Embryonic facial prominence (tissue), 1 donor: ENCODE measurements at regions not wholly inside any gene's neighbourhood (a gene's known extent, or its start where the extent isn't known, plus 50 kb on each side); places are given as distances from the start of the nearest gene placed in this dataset.
"Not testable (repeated sequence)": the region's sequence is repeated elsewhere in the genome, so short reads cannot be mapped to it uniquely, and the experiment has no call there.

Source experiments
- DNase-seq: peaks from one replicate; pipeline ENCODE4 v3.0.0-alpha.2; 2016; ENCODE audit errors: extremely low spot score

DNA sequence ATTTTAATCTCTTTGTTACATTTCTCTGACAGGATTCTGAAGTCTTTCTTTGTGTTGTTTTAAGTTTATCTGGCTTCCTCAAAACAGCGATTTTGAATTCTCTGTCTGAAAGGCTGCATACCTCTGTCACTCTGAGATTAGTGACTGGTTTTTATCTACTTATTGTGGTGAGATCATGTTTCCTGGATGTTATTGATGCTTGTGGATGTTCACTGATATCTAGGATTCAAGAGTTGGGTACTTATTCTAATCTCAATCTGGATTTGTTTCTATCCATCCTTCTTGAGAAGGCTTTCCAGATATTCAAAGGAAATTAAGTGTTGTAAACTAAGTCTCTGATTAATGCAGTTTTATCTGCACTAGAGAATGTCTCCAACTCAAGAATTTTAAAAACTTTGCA lies 1076.1 kb upstream of the ADGRB3 start:
- no peak for DNase-seq

DNA sequence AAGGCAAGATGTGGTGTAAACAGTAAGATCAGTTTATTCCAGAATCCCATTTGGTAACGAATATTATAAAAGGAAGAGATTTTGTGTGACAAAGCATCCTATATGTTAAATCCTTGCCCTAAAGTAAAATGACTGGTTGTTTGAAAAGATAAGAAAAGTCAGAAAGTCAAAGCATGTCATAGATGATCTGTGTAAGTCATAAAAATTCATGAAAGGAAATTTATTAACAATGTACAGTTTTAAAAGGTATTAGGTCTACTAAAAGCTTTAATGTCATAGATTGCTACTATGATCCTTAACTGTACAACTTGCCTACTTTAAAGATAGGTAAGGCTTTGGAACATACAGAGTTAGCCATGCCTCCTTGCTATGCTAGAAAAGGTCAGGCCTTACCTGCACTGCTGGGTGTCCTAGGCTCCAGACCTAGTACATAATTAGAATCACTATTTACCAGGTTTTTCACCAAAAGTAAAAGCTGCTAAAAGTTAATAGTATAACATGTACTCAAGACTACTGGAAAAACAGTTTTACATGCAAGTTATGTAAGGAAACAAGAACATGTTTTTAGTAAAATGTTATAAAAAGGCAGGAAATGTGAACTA lies 1090.1 kb upstream of the ADGRB3 start:
- no peak for DNase-seq

- no peak for DNase-seq
Observed at GRCh38 chr6:67541586-67541985, 1093.5 kb upstream of the ADGRB3 start.

DNA sequence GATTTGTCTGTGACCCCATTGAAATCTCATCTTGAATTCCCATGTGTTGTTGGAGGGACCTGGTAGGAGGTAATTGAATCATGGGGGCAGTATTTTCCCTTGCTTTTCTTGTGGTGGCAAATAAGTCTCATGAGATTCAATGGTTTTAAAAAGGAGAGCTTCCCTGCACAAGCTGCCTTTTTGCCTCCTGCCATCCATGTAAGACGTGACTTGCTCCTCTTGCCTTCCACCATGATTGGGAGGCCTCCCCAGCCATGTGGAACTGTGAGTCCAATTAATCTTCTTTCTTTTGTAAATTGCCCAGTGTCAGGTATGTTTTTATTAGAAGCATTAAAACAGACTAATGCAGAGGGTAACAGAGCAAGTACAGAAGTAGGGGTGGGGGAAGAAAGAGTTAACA lies 1097.0 kb upstream of the ADGRB3 start:
- DNase-seq = no peak

- DNase-seq = no peak
Observed at GRCh38 chr6:67535946-67536345, 1099.1 kb upstream of the ADGRB3 start.

DNA sequence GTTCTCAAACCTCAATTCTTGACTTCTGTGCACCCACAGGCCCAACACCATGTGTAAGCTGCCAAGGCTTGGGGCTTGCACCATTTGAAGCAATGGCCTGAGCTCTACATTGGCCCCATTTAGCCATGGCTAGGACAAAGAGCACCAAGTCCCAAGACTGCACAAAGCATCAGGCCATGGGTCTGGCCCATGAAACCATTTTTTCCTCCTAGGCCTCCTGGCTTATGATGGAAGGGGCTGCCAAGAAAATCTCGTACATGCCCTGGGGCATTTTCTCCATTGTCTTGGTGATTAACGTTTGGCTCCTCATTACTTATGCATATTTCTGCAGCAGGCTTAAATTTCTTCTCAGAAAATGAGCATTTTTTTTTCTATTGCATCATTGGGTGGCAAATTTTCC lies 1128.7 kb upstream of the ADGRB3 start:
- DNase-seq = no peak

DNA sequence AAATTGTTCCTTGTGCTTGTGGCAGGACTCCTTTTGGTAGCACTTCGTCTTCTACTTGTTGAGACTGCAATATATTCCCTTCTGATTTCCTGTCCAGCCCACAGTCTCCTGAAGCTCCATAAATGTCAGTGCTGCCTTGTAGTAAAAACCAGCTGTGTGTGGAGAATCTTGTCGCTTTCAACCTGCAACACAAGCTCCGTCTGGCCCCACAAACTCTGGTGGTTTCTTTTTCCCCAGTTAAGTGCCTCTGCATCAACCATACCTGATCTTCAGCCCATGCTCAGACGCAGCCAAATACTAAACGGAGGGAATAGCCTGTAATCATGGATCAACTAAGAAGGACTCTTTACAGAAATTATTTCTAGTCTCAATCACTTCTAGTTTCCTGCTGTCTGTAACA lies 1133.3 kb upstream of the ADGRB3 start:
- no peak for DNase-seq

DNA sequence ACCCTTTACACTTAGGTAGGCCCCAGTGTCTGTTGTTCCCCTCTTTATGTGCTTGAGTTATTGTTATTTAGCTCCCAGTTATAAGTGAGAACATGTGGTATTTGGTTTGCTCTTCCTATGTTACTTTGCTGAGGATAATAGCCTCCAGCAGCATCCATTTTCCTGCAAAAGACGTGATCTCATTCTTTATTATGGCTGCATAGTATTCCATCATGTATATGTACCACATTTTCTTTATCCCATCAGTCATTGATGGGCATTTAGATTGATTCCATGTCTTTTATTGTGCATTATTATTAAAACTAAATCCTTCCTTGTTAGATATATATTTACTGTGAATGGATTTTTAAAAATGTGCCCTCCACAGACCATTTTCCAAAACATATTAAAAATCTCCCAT lies 1137.3 kb upstream of the ADGRB3 start:
- DNase-seq = no peak

DNA sequence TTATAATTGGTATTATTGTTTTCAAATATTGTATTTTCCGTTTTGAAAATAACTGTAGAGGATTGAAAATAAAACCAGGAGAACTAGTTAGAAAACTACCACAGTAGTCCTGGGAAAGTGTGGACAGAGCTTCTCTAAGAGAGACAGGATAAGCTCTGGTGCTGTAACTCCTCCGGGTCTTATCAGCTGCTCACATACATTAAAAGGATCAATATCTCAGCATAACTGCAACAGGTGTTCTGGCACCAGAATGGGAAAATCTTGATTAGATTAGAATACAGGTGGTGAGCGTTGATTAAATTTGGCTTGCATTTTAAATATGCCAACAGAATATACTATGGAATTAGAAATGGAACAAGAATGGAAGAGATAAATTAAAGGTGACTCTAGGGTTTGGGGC lies 1138.9 kb upstream of the ADGRB3 start:
- no peak for DNase-seq

GRCh38 chr6:67493682-67494081 lies 1141.4 kb upstream of the ADGRB3 start:
- DNase-seq = no peak

- DNase-seq = no peak
Observed at GRCh38 chr6:67475700-67476099, 1159.4 kb upstream of the ADGRB3 start.

- no peak for DNase-seq
Observed at GRCh38 chr6:67467341-67467740, 1167.7 kb upstream of the ADGRB3 start.

- DNase-seq = not testable (repeated sequence)
Observed at GRCh38 chr6:67462725-67463124, 1172.4 kb upstream of the ADGRB3 start.

DNA sequence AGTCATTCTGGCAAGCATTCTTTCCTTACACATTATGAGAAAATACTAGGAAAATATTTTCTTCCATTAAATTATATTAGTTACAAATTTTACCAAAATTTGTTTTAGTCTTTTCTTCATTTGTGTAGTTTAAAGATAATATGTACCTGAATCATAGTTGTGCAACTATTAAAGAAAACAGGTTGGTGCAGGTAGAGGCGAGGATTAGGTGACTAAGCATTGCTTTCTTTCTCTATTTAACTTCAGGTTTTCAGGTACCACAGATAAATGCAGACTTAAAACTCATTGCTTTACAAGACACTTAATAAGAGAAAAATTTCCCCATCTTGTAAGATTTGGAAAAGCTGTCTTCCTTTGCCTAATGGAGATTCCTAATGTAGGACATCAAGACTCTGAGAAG lies 1175.5 kb upstream of the ADGRB3 start:
- DNase-seq = no peak

GRCh38 chr6:67458265-67458664 lies 1176.8 kb upstream of the ADGRB3 start:
- no peak for DNase-seq

DNA sequence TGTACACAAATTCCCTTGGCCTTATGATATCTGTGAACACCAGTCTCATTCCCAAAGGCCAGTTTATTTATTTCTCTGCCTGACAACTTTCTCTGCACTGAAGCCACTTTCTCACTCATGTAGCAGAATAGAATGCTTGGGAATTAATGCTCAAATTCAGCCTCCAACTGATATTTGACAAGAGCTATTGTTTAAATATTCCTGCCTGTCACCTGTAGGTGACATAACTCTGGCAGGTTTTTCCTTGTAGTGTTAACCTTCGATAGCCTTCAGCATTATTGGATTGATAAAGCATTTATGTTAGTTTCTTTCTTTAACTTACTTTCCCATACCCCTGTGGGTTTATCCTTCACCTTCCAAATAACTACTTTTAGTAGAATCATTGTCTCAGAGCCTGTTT lies 1183.2 kb upstream of the ADGRB3 start:
- DNase-seq = no peak

DNA sequence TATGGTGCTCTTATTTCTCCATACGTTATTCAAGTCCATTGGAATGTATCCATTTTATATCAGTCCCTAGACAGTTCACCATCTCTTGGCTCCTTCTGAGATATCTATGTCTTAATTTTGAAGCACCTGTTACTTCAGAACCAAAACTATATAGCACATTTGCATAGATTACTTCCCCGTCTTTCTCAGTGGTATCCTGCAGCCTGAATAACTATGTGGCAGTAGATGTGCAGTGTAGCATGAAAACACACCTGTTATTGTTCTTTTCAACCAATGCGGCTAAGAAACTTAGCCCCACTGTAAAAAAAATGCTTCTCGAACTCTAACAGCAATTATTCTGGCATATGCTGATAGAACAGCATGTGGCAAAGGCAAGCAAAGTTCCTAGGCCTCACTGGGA lies 1184.4 kb upstream of the ADGRB3 start:
- no peak for DNase-seq

- DNase-seq = no peak
Observed at GRCh38 chr6:67449602-67450001, 1185.5 kb upstream of the ADGRB3 start.

- no peak for DNase-seq
Observed at GRCh38 chr6:67433124-67433523, 1202.0 kb upstream of the ADGRB3 start.

DNA sequence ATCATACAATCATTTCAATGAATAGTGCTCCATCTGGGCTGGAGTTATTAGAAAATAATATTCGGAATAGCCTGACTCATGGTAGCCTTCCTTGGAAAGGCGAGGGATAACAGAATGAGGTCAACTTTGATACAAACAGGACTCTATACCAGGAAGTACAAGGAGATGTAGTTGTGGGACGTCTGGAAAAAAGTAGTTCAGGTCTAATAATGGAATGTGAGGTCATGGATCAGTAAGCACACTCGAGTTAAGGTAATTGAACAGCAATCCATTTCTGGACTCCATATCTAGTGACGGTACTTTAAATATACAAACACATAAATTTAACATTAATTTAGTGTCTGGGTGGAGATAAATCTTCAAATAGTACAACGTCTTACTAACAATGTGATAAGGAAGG lies 1204.0 kb upstream of the ADGRB3 start:
- DNase-seq = no peak

- not testable (repeated sequence) for DNase-seq
Observed at GRCh38 chr6:67426686-67427085, 1208.4 kb upstream of the ADGRB3 start.

DNA sequence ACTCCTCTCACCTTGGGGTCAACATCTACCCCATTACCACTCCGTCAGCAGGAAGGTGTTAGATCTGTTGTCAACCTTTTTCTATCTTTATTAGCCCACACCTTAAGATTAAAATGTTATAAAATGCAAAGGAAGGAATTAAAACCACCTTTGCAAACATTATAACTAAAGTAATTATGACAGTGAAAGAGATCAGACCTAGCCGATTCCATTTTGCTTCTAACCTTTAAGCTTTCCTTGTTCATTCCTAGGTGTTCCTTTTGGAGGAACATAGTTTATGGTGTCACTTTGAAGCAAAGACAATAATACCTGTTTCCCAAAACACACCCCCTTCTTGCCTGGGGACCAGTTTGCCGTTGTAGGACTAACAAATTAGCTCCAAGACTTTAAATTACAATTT lies 1223.0 kb upstream of the ADGRB3 start:
- DNase-seq = no peak

- no peak for DNase-seq
Observed at GRCh38 chr6:67411036-67411435, 1224.0 kb upstream of the ADGRB3 start.

- no peak for DNase-seq
Observed at GRCh38 chr6:67394254-67394653, 1240.8 kb upstream of the ADGRB3 start.

GRCh38 chr6:67393356-67393755 lies 1241.7 kb upstream of the ADGRB3 start:
- DNase-seq = no peak
